Adrenal gland (tissue), 9 donors: ENCODE measurements at regions not wholly inside any gene's neighbourhood (a gene's known extent, or its start where the extent isn't known, plus 50 kb on each side); places are given as distances from the start of the nearest gene placed in this dataset.

ENCODE experiments used
- DNase-seq, 7 donors: peaks; one replicate each; pipeline ENCODE4 v3.0.0-alpha.2; 2019 to 2020
- H3K27ac ChIP-seq, 5 donors: fragments of 200-600 bp; sonication (generic) in 4 of 5; 1 replicate in 3 of 5; 2 replicates in 2 of 5; pipeline versions ENCODE4 v1.5.1 to v1.8.0; 2016 to 2020; ENCODE audit warnings: mild to moderate bottlenecking in 1 of 5
- H3K27me3 ChIP-seq: fragments of 200-600 bp; 2 replicates; pipeline ENCODE4 v1.8.0; 2021
- H3K36me3 ChIP-seq, 2 donors: fragments of 200-600 bp; replicated peaks in 1 of 2; 1 replicate in 1 of 2; 2 replicates in 1 of 2; pipeline versions ENCODE4 v1.5.1 to v1.8.0; 2018 to 2022
- H3K4me1 ChIP-seq, 2 donors: fragments of 200-600 bp; replicated peaks in 1 of 2; 1 replicate in 1 of 2; 2 replicates in 1 of 2; pipeline versions ENCODE4 v1.5.1 to v1.8.0; 2018 to 2021
- H3K4me3 ChIP-seq, 4 donors: fragments of 200-600 bp; sonication (generic) in 3 of 4; one replicate each; pipeline ENCODE4 v1.5.1; 2016 to 2018
- H3K9me3 ChIP-seq, 3 donors: fragments of 200-600 bp; sonication (generic) in 1 of 3; replicated peaks in 1 of 3; 1 replicate in 2 of 3; 2 replicates in 1 of 3; pipeline versions ENCODE4 v1.5.1 to v1.8.0; 2016 to 2021
- POLR2A ChIP-seq, 2 donors: fragments of 450-650 bp; IDR thresholded peaks; one replicate each; pipeline ENCODE4 v1.6.1; 2017; ENCODE audit warnings: antibody characterized with exemption in 2 of 2, mild to moderate bottlenecking in 2 of 2, moderate library complexity in 1 of 2
- WGBS, 4 donors: extraction: QIAGEN DNeasy Blood & Tissue Kit in 2 of 4; methylation state at CpG; one replicate each; pipeline versions ENCODE4 v1.1.5 to v1.1.7; 2013 to 2017; 5-methylcytosine and 5-hydroxymethylcytosine counted together
- intact Hi-C, 2 donors: fragments of 100-400 bp; cut with DNase I; formaldehyde crosslinking; loops; one replicate each; pipeline versions ENCODE4 v1.14.1 to v1.15.0; 2022 to 2023
- TF ChIP-seq, protein P1 (sequence below), 6 experiments: fragments of 450-650 bp in 4 of 6; fragments of 200-600 bp in 2 of 6; sonication (generic) in 1 of 6; IDR thresholded peaks; 1 replicate in 5 of 6; 2 replicates in 1 of 6; pipeline versions ENCODE4 v1.5.1 to v1.8.0; 2016 to 2021; ENCODE audit warnings: antibody characterized with exemption in 6 of 6, mild to moderate bottlenecking in 2 of 6, moderate library complexity in 1 of 6
- donor health status: healthy with polysubstance abuse.
- donor health status: Bipolar disorder and iron deficiency.
- donor health status: DM: yes; HTN: yes; CAD: no.
- donor health status: DM: no; HTN: no; CAD: no.
- donor health status: DM: no; HTN: no; CAD: no.

DNA sequence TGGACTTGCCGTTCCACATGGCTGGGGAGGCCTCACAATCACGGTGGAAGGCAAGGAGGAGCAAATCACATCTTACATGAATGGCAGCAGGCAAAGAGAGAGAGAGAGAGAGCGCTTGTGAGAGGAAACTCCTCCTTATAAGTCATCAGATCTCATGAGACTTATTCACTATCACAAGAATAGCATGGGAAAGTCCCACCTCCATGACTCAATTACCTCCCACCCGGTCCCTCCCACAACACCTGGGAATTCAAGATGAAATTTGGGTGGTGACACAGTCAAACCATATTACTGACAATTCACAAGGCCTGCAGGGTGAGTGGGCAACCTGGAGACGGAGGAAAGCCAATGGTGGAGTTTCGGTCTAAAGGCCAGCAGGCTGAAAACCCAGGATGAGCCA, 394.3 kb upstream of the TRAM1L1 start:
- Histone ChIP-seq H3K9me3 (no peaks in the 10 kb centered on the region), H3K4me3 (no peak overlapping the region), H3K4me1 (no peaks in the 10 kb centered on the region), H3K36me3 (no peaks in the 10 kb centered on the region), H3K27me3 (no peaks in the 10 kb centered on the region), H3K27ac (no peak overlapping the region)
- intact Hi-C loops = no loop called here
- 67 to 91% (median 83%) methylated on average over 6 of the region's 6 CpGs for WGBS, 4 donors
- no peak for DNase-seq
- no peak for TF ChIP-seq POLR2A (IDR thresholded peaks at IDR 0.05)
- TF ChIP-seq, protein P1, sequence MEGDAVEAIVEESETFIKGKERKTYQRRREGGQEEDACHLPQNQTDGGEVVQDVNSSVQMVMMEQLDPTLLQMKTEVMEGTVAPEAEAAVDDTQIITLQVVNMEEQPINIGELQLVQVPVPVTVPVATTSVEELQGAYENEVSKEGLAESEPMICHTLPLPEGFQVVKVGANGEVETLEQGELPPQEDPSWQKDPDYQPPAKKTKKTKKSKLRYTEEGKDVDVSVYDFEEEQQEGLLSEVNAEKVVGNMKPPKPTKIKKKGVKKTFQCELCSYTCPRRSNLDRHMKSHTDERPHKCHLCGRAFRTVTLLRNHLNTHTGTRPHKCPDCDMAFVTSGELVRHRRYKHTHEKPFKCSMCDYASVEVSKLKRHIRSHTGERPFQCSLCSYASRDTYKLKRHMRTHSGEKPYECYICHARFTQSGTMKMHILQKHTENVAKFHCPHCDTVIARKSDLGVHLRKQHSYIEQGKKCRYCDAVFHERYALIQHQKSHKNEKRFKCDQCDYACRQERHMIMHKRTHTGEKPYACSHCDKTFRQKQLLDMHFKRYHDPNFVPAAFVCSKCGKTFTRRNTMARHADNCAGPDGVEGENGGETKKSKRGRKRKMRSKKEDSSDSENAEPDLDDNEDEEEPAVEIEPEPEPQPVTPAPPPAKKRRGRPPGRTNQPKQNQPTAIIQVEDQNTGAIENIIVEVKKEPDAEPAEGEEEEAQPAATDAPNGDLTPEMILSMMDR (IDR thresholded peaks at IDR 0.05) = no peak

DNA sequence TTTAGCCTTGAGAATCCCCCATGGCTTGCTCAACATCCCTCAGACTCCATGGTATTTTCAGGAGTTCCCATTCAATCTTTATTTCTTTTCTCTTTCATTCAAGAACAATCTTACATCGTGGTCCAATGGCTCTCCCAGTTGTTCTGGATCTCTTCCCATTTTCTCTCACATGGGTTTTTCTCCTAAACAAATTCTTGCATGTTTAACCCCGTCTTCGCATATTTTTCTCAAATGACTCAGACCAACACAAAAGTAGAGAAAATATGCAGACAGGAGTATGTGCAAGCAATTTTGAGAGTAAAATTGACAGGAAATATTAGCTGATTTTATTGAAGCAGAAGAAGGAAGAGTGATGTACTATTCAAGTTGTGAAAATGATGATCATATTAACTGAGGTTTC, 396.4 kb upstream of the TRAM1L1 start:
- WGBS, 4 donors = 56 to 79% (median 72%) methylated on average over 3 of the region's 3 CpGs
- intact Hi-C loops = no loop called here
- H3K36me3 ChIP-seq = no peaks in the 10 kb centered on the region

DNA sequence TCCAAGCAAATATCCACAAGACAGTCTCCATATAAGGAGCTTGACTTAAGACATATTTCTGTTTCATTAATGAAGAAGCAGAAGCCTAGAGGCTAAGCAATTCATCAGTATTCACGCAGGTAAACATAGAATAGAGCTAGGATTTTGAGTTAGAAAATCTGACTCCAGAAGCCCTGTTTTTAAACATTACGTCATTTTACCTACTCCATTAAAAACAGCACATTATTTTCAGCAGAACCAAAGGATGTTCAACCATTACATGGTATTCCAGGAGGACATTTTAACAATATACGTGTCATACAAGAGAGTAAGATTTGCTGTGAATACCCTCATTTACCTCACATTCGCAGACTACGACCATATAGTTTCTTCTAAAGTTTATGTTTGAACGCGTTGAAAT, 403.3 kb upstream of the TRAM1L1 start:
- no peak overlapping the region for H3K27ac ChIP-seq
- intact Hi-C loops = no loop called here
- TF ChIP-seq, protein P1 (IDR thresholded peaks at IDR 0.05) = no peak
- no peak for TF ChIP-seq POLR2A (IDR thresholded peaks at IDR 0.05)
- H3K9me3 ChIP-seq = no peaks in the 10 kb centered on the region
- WGBS, 4 donors = 71 to 89% (median 82%) methylated on average over 7 of the region's 7 CpGs
- H3K4me1 ChIP-seq = no peaks in the 10 kb centered on the region
- no peaks in the 10 kb centered on the region for H3K36me3 ChIP-seq
- H3K27me3 ChIP-seq = no peaks in the 10 kb centered on the region
- DNase-seq = no peak
- H3K4me3 ChIP-seq = no peak overlapping the region

More for the DNA sequence above, 396.4 kb upstream of the TRAM1L1 start:
- Histone ChIP-seq H3K27me3 (no peaks in the 10 kb centered on the region), H3K27ac (no peak overlapping the region), H3K9me3 (no peaks in the 10 kb centered on the region), H3K4me3 (no peak overlapping the region), H3K4me1 (no peaks in the 10 kb centered on the region)
- no peak for DNase-seq
- TF ChIP-seq POLR2A (IDR thresholded peaks at IDR 0.05) = no peak
- TF ChIP-seq, protein P1 (IDR thresholded peaks at IDR 0.05) = no peak

DNA sequence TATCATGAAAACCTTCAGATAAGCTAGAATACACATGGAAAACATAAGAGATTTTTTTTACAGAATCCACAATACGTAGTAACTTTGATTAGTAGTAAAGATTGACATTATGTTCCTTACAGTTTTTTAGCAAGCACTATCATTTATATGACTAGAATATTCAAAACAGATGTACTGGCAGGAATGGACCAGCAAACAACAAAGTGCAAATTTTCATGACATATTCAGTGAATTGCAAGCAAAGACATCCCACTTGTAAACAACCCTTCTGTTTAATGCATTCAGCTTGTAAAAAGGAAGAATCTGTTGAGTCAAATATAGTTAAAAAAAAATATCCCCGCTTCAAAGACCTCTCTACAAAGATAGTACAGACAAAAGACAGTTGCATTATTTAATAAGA, 403.7 kb upstream of the TRAM1L1 start:
- H3K9me3 ChIP-seq = no peaks in the 10 kb centered on the region
- no peak overlapping the region for H3K4me3 ChIP-seq
- H3K27ac ChIP-seq = no peak overlapping the region
- H3K4me1 ChIP-seq = no peaks in the 10 kb centered on the region
- 69 to 79% (median 72%) methylated on average over 2 of the region's 2 CpGs for WGBS, 4 donors
- H3K27me3 ChIP-seq = no peaks in the 10 kb centered on the region
- DNase-seq = no peak
- TF ChIP-seq POLR2A (IDR thresholded peaks at IDR 0.05) = no peak
- TF ChIP-seq, protein P1 (IDR thresholded peaks at IDR 0.05) = no peak
- H3K36me3 ChIP-seq = no peaks in the 10 kb centered on the region
- intact Hi-C loops = no loop called here
